Transverse colon (tissue), 4 donors: ENCODE measurements at regions not wholly inside any gene's neighbourhood (a gene's known extent, or its start where the extent isn't known, plus 50 kb on each side); places are given as distances from the start of the nearest gene placed in this dataset.

Experiments
- DNase-seq: peaks from one replicate; pipeline ENCODE4 v3.0.0-alpha.2; 2019
- H3K27ac ChIP-seq, 4 donors: fragments of 200-600 bp; sonication (generic); 2 replicates each; pipeline ENCODE4 v1.5.1; 2016 to 2018; ENCODE audit warnings: inconsistent platforms in 4 of 4
- H3K27me3 ChIP-seq: fragments of 200-600 bp; sonication (generic); 2 replicates; pipeline ENCODE4 v1.5.1; 2017; ENCODE audit warnings: inconsistent platforms
- H3K36me3 ChIP-seq, 4 donors: fragments of 200-600 bp; sonication (generic); 2 replicates each; pipeline ENCODE4 v1.5.1; 2017 to 2019; ENCODE audit warnings: inconsistent platforms in 4 of 4
- H3K4me1 ChIP-seq, 4 donors: fragments of 200-600 bp; sonication (generic); 2 replicates each; pipeline ENCODE4 v1.5.1; 2017 to 2020; ENCODE audit warnings: inconsistent platforms in 4 of 4
- H3K4me3 ChIP-seq, 4 donors: fragments of 200-600 bp; sonication (generic); 1 replicate in 1 of 4; 2 replicates in 3 of 4; pipeline versions ENCODE4 v1.5.1 to v1.6.1; 2017 to 2019; ENCODE audit warnings: inconsistent platforms in 4 of 4
- H3K9me3 ChIP-seq, 2 donors: fragments of 200-600 bp; sonication (generic); 2 replicates each; pipeline ENCODE4 v1.5.1; 2017 to 2019; ENCODE audit warnings: inconsistent platforms in 2 of 2
- CTCF ChIP-seq, 5 experiments: fragments of 200-600 bp in 3 of 5; fragments of 450-650 bp in 2 of 5; sonication (generic) in 3 of 5; IDR thresholded peaks; 1 replicate in 2 of 5; 2 replicates in 3 of 5; pipeline ENCODE4 v1.5.1; 2016 to 2017; ENCODE audit warnings: antibody characterized with exemption in 5 of 5, inconsistent platforms in 3 of 5, mild to moderate bottlenecking in 2 of 5, moderate library complexity in 1 of 5
- EP300 ChIP-seq: sonication (generic); formaldehyde crosslinking; IDR thresholded peaks from one replicate; pipeline ENCODE4 v1.6.1; 2017; ENCODE audit warnings: antibody characterized with exemption, low read depth
- POLR2A ChIP-seq: fragments of 450-650 bp; IDR thresholded peaks from one replicate; pipeline ENCODE4 v1.6.1; 2016; ENCODE audit warnings: antibody characterized with exemption, mild to moderate bottlenecking, moderate library complexity
- POLR2AphosphoS5 ChIP-seq, 3 donors: sonication (generic); formaldehyde crosslinking; IDR thresholded peaks; one replicate each; pipeline ENCODE4 v1.6.1; 2016; ENCODE audit warnings: antibody characterized with exemption in 3 of 3
- WGBS, 2 donors: methylation state at CpG; one replicate each; pipeline ENCODE4 v1.1.5; 2018; ENCODE audit warnings: low coverage in 1 of 2; 5-methylcytosine and 5-hydroxymethylcytosine counted together
- in situ Hi-C, 4 donors: fragments of 200-750 bp; cut with MboI; loops; one replicate each; pipeline versions ENCODE4 v1.15.0 to v1.15.1; 2017; ENCODE audit warnings: low sequenced_read_pairs in 3 of 4, low pct_ligation_motif_present in 1 of 4, low pct_unique_long_range_greater_than_20kb in 1 of 4
- intact Hi-C: fragments of 100-400 bp; cut with DNase I; formaldehyde crosslinking; loops from one replicate; pipeline ENCODE4 v1.15.1; 2023; ENCODE audit warnings: low total_unique reads

- H3K4me1 ChIP-seq = peaks cover 2 to 3% (median 2%) of the 10 kb centered on the region in 4 donors
- no peak for DNase-seq
- in situ Hi-C loops (loop anchor here in 2 of 4 donors (25.0 kb wide), 1 partner anchor 218 kb away; no protein-coding TSS in a partner anchor), intact Hi-C loops (no loop called here)
- H3K4me3 ChIP-seq = no peak overlapping the region
- no peaks in the 10 kb centered on the region for H3K27me3 ChIP-seq
- H3K36me3 ChIP-seq = no peaks in the 10 kb centered on the region
- 75 to 84% methylated on average over 2 to 9 of the region's 9 CpGs for WGBS, 2 donors
- no peaks in the 10 kb centered on the region for H3K9me3 ChIP-seq
- TF ChIP-seq POLR2AphosphoS5 (IDR thresholded peaks at IDR 0.05) (no peak), EP300 (no peak), CTCF (IDR thresholded peaks at IDR 0.05) (no peak), POLR2A (no peak)
- no peak overlapping the region for H3K27ac ChIP-seq
These were observed 186.4 kb upstream of the ZBED5 start for GRCh38 chr11:11044137-11044855.

GRCh38 chr11:11043721-11044120 lies 185.9 kb upstream of the ZBED5 start:
- intact Hi-C loops = no loop called here
- Histone ChIP-seq H3K36me3 (no peaks in the 10 kb centered on the region), H3K27me3 (no peaks in the 10 kb centered on the region), H3K27ac (no peak overlapping the region), H3K4me3 (no peak overlapping the region), H3K4me1 (peaks cover 3 to 8% (median 7%) of the 10 kb centered on the region in 4 donors), H3K9me3 (no peaks in the 10 kb centered on the region)
- DNase-seq = no peak
- WGBS, 2 donors = 70 to 79% methylated on average over 3 of the region's 3 CpGs
- in situ Hi-C loops = loop anchor here in 2 of 4 donors (25.0 kb wide), 1 partner anchor 219 kb away; no protein-coding TSS in a partner anchor
- TF ChIP-seq POLR2A (no peak), CTCF (IDR thresholded peaks at IDR 0.05) (no peak), EP300 (no peak), POLR2AphosphoS5 (IDR thresholded peaks at IDR 0.05) (no peak)

GRCh38 chr11:11039208-11039965 lies 181.5 kb upstream of the ZBED5 start:
- TF ChIP-seq EP300 (no peak), POLR2A (no peak), CTCF (IDR thresholded peaks at IDR 0.05) (no peak), POLR2AphosphoS5 (IDR thresholded peaks at IDR 0.05) (no peak)
- Histone ChIP-seq H3K4me1 (peaks cover 3 to 25% (median 10%) of the 10 kb centered on the region in 4 donors), H3K4me3 (no peak overlapping the region), H3K27me3 (no peaks in the 10 kb centered on the region), H3K27ac (peak overlapping the region; percentile 46 to 78 (median 67)), H3K9me3 (no peaks in the 10 kb centered on the region), H3K36me3 (no peaks in the 10 kb centered on the region)
- intact Hi-C loops (loop anchor here (5.0 kb wide), 1 partner anchor 748 kb away; no protein-coding TSS in a partner anchor), in situ Hi-C loops (loop anchor here in 3 of 4 donors (10.0 to 25.0 kb wide), 2 partner anchors 223 to 745 kb away; no protein-coding TSS in a partner anchor)
- no peak for DNase-seq
- 68 to 72% methylated on average over 2 to 5 of the region's 5 CpGs for WGBS, 2 donors

GRCh38 chr11:11038782-11039181 lies 180.9 kb upstream of the ZBED5 start:
- H3K4me3 ChIP-seq = no peak overlapping the region
- 38 to 61% methylated on average over 1 to 3 of the region's 3 CpGs for WGBS, 2 donors
- no peaks in the 10 kb centered on the region for H3K36me3 ChIP-seq
- in situ Hi-C loops (loop anchor here in 3 of 4 donors (10.0 to 25.0 kb wide), 2 partner anchors 224 to 746 kb away; no protein-coding TSS in a partner anchor), intact Hi-C loops (loop anchor here (5.0 kb wide), 1 partner anchor 749 kb away; no protein-coding TSS in a partner anchor)
- H3K27ac ChIP-seq = peak overlapping the region; percentile 46 to 78 (median 67)
- H3K9me3 ChIP-seq = no peaks in the 10 kb centered on the region
- peaks cover 3 to 25% (median 10%) of the 10 kb centered on the region in 4 donors for H3K4me1 ChIP-seq
- no peaks in the 10 kb centered on the region for H3K27me3 ChIP-seq
- no peak for TF ChIP-seq EP300
- no peak for TF ChIP-seq POLR2AphosphoS5 (IDR thresholded peaks at IDR 0.05)
- no peak for DNase-seq
